Gastrocnemius medialis (tissue), 4 donors: ENCODE measurements at regions not wholly inside any gene's neighbourhood (a gene's known extent, or its start where the extent isn't known, plus 50 kb on each side); places are given as distances from the start of the nearest gene placed in this dataset.

ENCODE experiments used
- CTCF ChIP-seq, 5 experiments: fragments of 450-650 bp in 3 of 5; fragments of 200-600 bp in 2 of 5; sonication (generic) in 2 of 5; IDR thresholded peaks in 4 of 5; conservative IDR thresholded peaks in 1 of 5; 1 replicate in 4 of 5; 2 replicates in 1 of 5; pipeline ENCODE4 v1.5.1; 2016 to 2019; ENCODE audit warnings: antibody characterized with exemption in 5 of 5, mild to moderate bottlenecking in 3 of 5, moderate library complexity in 3 of 5
- POLR2A ChIP-seq, 2 donors: fragments of 450-650 bp; IDR thresholded peaks; one replicate each; pipeline ENCODE4 v1.6.1; 2017; ENCODE audit warnings: antibody characterized with exemption in 2 of 2, mild to moderate bottlenecking in 2 of 2, moderate library complexity in 2 of 2

- no peak for TF ChIP-seq POLR2A (IDR thresholded peaks at IDR 0.05)
- no peak for TF ChIP-seq CTCF (IDR thresholded peaks at IDR 0.05 in 4 of 5, conservative IDR thresholded peaks at IDR 0.05 in 1 of 5)
Observed at GRCh38 chr2:18209934-18210639, 331.6 kb downstream of the KCNS3 start.
